ENCODE measurements at regions not wholly inside any gene's neighbourhood (a gene's known extent, or its start where the extent isn't known, plus 50 kb on each side); places are given as distances from the start of the nearest gene placed in this dataset.
A peak's percentile ranks its signal among the peaks of the same experiment; 100 is the strongest.

DNA sequence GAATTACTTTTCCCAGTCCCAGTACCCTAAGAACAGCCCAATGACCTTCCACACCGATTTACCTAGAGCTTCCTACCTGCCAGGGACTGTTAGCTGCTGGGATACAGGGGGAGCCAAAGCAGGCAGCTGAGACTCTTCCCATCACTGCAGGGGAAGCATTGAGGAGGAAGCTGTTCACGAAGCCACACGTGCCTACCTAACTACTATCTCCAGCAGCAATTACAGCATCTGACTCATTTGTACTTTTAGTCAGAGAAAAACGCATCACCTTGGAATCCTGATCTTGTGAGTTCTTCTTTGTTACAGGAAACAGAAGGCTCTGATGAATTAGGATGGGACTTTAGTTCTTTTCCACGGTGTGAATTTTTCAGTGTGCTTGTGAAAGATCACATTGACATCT lies 113.7 kb upstream of the DHX40 start:
- TF ChIP-seq, protein P1, sequence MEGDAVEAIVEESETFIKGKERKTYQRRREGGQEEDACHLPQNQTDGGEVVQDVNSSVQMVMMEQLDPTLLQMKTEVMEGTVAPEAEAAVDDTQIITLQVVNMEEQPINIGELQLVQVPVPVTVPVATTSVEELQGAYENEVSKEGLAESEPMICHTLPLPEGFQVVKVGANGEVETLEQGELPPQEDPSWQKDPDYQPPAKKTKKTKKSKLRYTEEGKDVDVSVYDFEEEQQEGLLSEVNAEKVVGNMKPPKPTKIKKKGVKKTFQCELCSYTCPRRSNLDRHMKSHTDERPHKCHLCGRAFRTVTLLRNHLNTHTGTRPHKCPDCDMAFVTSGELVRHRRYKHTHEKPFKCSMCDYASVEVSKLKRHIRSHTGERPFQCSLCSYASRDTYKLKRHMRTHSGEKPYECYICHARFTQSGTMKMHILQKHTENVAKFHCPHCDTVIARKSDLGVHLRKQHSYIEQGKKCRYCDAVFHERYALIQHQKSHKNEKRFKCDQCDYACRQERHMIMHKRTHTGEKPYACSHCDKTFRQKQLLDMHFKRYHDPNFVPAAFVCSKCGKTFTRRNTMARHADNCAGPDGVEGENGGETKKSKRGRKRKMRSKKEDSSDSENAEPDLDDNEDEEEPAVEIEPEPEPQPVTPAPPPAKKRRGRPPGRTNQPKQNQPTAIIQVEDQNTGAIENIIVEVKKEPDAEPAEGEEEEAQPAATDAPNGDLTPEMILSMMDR (conservative IDR thresholded peaks at IDR 0.05; ENCODE audit: low read depth in 2 of 2): 0 out of 4 replicates have a peak, but pooled peaks of 1 of the 2 experiments have one; percentile 21
- TF ChIP-seq, protein P2, sequence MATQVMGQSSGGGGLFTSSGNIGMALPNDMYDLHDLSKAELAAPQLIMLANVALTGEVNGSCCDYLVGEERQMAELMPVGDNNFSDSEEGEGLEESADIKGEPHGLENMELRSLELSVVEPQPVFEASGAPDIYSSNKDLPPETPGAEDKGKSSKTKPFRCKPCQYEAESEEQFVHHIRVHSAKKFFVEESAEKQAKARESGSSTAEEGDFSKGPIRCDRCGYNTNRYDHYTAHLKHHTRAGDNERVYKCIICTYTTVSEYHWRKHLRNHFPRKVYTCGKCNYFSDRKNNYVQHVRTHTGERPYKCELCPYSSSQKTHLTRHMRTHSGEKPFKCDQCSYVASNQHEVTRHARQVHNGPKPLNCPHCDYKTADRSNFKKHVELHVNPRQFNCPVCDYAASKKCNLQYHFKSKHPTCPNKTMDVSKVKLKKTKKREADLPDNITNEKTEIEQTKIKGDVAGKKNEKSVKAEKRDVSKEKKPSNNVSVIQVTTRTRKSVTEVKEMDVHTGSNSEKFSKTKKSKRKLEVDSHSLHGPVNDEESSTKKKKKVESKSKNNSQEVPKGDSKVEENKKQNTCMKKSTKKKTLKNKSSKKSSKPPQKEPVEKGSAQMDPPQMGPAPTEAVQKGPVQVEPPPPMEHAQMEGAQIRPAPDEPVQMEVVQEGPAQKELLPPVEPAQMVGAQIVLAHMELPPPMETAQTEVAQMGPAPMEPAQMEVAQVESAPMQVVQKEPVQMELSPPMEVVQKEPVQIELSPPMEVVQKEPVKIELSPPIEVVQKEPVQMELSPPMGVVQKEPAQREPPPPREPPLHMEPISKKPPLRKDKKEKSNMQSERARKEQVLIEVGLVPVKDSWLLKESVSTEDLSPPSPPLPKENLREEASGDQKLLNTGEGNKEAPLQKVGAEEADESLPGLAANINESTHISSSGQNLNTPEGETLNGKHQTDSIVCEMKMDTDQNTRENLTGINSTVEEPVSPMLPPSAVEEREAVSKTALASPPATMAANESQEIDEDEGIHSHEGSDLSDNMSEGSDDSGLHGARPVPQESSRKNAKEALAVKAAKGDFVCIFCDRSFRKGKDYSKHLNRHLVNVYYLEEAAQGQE (IDR thresholded peaks at IDR 0.05; ENCODE audit: unreplicated experiment): no peak
- TF ChIP-seq JUNB (IDR thresholded peaks at IDR 0.05; ENCODE audit: unreplicated experiment) (no peak), CREB1 (CRISPR knock-in tag; IDR thresholded peaks at IDR 0.05; ENCODE audit: low read depth) (no peak), EZH2 (IDR thresholded peaks at IDR 0.05; ENCODE audit: low read depth, unreplicated experiment) (no peak), POLR2AphosphoS5 (IDR thresholded peaks at IDR 0.05; ENCODE audit: low read depth) (no peak), STAT1 (IDR thresholded peaks at IDR 0.05; ENCODE audit: unreplicated experiment) (no peak), NANOG (IDR thresholded peaks at IDR 0.05; ENCODE audit: borderline replicate concordance) (no peak)
